ENCODE measurements at regions not wholly inside any gene's neighbourhood (a gene's known extent, or its start where the extent isn't known, plus 50 kb on each side); places are given as distances from the start of the nearest gene placed in this dataset.

DNA sequence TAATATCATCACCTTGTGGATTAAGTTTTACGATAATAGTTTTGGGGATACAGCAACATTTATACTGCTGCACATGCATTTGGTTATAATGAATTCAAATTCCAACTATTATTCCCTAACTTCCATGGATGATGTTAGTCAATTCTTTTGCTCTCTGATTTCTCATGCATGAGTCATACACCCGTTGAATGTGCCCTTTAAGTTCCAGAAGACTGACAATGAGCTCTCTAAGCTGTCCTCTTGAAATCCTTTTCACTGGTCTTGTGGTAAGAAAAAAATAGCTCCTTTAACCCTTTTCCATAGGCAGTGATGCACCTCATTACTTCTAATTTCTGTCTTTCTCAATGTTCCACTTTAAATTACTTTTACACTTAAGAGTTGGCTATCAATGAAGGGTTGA lies 1095.2 kb upstream of the POU3F4 start:
- TF ChIP-seq, protein P1, sequence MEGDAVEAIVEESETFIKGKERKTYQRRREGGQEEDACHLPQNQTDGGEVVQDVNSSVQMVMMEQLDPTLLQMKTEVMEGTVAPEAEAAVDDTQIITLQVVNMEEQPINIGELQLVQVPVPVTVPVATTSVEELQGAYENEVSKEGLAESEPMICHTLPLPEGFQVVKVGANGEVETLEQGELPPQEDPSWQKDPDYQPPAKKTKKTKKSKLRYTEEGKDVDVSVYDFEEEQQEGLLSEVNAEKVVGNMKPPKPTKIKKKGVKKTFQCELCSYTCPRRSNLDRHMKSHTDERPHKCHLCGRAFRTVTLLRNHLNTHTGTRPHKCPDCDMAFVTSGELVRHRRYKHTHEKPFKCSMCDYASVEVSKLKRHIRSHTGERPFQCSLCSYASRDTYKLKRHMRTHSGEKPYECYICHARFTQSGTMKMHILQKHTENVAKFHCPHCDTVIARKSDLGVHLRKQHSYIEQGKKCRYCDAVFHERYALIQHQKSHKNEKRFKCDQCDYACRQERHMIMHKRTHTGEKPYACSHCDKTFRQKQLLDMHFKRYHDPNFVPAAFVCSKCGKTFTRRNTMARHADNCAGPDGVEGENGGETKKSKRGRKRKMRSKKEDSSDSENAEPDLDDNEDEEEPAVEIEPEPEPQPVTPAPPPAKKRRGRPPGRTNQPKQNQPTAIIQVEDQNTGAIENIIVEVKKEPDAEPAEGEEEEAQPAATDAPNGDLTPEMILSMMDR (IDR thresholded peaks at IDR 0.05), result no peak
- TF ChIP-seq ZFX (IDR thresholded peaks at IDR 0.05; ENCODE audit: borderline replicate concordance), result no peak

All from 22Rv1 (cell line).